GM18507 (cell line): ENCODE measurements at regions not wholly inside any gene's neighbourhood (a gene's known extent, or its start where the extent isn't known, plus 50 kb on each side); places are given as distances from the start of the nearest gene placed in this dataset.

Experiments
- DNase-seq: peaks from one replicate; pipeline ENCODE4 v3.0.0; 2011; ENCODE audit warnings: low read depth; ENCODE audit not compliant: insufficient read length; ENCODE audit errors: extremely low spot score
- FAIRE-seq: peaks from 2 replicates; lab custom pipeline; 2011; peaks lifted over from hg19 to GRCh38; lab: Jason Lieb, UNC

- no peak for DNase-seq
- FAIRE-seq = no peak
Observed at GRCh38 chr4:183763990-183764754, 105.1 kb downstream of the TRAPPC11 start.

DNA sequence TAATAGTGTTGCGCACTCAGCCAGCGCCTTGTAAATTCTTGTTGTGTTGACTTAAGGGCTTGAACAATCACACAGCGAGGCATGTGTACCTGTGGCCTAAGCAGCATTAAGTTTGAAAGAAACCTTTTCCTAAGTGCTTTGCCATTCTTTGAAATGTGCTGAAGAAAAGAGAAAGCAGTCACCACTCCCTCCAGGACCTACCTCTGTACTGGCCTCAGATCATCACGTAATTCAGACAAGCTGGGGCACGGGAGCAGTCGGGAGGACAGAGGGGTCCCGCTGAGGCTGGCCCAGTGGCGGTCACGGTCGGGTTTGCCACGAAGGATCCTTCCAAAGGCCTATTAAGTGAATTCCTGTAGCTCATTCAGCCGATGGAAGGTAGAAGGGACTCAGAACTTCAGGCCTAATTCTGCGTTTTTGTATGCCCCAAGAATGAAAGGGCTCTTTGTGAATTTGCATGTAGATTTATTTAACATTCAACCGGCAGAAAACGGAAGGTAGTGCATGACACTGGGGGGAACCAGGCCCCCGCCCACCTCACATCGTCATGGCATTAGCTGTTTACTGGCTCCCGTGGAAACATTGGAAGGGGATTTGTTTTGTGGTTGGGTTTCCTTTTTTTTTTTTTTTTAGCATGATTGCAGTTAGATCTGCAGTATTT is 106.3 kb downstream of the TRAPPC11 start:
- no peak for DNase-seq
- FAIRE-seq = no peak

GRCh38 chr4:183766140-183766539 is 107.0 kb downstream of the TRAPPC11 start:
- no peak for FAIRE-seq
- no peak for DNase-seq

DNA sequence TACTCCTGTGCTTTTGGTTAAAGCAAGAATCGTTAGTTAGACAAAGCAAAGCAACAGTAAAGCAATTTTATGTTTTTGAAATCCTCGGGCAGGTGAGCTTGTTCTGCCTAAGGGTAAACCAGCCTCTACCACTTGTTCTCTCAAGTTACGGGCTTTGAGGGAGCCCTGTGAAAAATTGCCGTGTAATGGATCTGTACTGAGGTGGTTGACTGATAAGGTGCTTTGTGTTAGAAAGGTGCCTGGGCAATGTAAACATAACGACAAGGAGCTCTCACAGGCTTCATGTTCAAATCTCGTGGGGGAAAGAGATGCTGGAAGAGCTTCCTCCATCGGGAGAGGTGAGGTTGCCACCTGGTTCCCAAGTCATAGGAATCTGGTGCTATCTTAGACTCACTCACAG is 111.8 kb downstream of the TRAPPC11 start:
- FAIRE-seq (no peak), DNase-seq (no peak)

- DNase-seq (no peak), FAIRE-seq (no peak)
Observed at GRCh38 chr4:183772361-183772760, 113.3 kb downstream of the TRAPPC11 start.

- DNase-seq (no peak), FAIRE-seq (no peak)
Observed at GRCh38 chr4:183773790-183774189, 114.7 kb downstream of the TRAPPC11 start.

GRCh38 chr4:183783306-183783705 is 121.8 kb upstream of the STOX2 start:
- DNase-seq (no peak), FAIRE-seq (no peak)

DNA sequence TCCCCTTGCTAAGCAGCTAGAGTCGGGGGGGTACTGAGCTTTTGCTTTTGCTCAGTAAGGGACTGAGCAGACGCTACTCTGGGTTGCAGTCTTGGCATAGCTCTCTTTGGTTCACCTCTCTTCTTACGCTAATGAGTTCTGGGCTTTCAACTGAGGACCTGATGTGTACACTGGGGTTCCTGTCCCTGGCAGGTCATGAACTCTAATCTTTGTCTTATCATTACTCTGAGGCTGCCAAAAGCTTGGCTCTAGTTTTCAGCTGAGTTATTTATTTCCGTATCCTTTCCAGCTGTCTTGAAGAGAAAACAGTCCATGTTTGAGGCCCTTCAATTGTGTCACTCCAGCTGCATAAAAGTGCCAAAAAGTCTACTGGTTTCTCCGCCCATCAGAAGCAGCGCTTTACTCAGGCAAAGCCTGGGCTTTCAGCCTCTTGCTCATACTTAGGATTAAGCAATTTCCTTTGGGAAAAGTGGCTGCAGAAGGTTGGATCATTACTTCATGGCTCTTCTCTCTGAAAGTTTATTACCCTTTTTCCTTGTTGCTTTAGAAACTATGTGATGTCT is 121.0 kb upstream of the STOX2 start:
- DNase-seq (no peak), FAIRE-seq (no peak)

DNA sequence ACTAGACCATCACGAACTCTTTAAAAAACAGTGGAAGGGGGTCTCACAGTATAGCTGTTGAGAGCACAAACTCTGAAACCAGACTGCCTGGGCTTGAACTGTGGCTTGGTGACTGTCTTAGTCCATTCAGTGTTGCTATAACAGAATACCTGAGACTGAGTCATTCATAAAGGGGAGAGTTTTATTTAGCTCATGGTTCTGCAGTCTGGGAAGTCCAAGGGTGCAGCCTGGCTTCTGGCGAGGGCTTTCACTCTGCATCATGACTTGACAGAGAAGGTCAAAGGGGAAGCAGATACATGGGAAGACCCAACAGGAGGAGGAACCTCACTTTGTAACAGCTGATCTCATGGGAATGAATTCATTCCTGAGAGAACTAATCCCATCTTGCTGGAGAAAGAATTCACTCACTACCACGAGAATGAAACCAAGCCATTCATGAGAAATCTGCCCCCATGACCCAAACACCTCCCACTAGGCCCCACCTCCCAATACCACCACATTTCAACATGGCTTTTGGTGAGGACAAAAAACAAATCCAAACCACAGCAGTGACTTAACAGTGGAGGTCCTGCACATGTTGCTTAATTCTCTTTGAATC is 116.7 kb upstream of the STOX2 start:
- no peak for DNase-seq
- FAIRE-seq = no peak

DNA sequence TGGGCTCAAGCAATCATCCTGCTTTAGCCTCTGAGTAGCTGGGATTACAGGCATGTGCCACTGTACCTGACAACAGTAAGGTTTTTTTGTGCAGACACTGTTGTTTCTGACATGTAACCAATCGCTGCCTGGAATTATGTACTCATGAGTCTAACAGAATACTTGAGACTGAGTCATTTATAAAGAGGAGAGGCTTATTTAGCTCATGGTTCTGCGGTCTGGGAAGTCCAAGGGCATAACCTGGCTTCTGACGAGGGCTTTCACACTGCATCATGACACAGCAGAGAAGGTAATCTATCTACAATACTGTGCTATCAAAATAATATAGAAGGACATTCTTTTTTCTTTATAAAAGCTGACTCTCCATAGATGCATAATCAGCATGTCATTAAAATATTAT is 115.5 kb upstream of the STOX2 start:
- DNase-seq (no peak), FAIRE-seq (no peak)

DNA sequence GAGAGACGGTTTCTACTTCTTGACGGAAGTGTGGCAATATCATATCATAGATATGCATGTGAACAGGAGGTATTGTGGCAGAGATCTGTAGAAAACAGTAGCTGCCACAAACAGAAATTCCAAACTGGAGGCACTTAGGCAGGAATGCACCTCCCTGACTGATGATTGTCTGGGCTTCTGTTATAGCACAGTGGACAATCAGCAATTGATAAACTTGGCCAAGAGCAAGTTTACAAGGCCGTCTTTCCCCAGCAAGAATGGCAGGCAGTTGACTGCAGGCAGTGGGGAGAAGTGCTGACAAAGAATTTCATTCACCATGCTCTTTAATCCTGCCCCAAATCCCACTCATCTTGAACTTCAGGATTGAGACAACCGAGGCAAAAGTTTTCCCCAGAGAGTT is 114.4 kb upstream of the STOX2 start:
- no peak for DNase-seq
- FAIRE-seq = no peak

- DNase-seq (no peak), FAIRE-seq (no peak)
Observed at GRCh38 chr4:183797011-183797444, 108.1 kb upstream of the STOX2 start.

- DNase-seq = no peak
- FAIRE-seq = no peak
Observed at GRCh38 chr4:183797445-183798300, 107.4 kb upstream of the STOX2 start.

DNA sequence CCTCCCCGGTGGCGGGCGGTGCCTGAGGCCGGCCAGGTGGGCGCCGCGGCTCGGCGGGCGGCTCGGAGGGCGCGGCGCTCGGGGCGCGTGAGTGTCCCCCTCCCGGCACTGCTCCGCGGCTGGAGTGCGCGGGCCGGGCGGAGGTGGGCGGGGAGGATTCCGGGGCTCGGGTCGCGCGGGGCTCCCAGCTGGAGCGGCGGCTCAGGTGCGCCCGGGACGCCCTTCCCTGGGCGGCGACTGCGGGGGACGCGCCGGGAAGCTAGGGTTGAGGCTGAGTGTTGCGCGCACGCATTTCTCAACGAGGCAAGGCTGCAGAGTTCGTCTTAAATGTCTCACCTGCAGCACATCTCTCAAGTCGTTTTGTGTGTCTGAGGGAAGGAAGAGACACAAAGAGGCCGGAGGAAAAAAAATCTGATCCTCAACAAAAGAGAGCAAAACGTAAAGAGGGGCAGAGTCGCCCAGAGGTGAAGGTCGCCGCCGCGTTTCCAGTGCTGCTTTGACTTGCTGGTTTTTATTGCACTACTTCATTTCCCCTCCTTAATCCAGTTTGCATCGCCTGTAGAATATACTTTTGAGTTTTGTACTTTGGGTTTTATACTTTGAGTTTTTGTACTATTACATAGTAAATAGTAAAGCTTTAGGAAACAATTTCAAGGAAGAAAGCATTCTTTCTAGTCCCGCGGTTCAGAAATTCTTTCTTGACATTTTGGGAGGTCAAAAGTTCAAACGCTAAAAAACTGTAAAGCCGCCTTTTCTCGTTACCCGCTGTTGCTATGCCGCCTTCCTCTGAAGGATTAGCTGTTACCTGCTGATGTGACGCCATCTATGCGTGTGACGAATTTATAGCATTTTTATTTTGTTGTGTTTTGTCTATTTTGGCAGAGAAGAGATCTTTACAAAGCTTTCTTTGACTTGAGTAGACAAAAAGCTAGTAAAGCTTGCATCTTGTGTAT is 106.5 kb upstream of the STOX2 start:
- DNase-seq (no peak), FAIRE-seq (no peak)

DNA sequence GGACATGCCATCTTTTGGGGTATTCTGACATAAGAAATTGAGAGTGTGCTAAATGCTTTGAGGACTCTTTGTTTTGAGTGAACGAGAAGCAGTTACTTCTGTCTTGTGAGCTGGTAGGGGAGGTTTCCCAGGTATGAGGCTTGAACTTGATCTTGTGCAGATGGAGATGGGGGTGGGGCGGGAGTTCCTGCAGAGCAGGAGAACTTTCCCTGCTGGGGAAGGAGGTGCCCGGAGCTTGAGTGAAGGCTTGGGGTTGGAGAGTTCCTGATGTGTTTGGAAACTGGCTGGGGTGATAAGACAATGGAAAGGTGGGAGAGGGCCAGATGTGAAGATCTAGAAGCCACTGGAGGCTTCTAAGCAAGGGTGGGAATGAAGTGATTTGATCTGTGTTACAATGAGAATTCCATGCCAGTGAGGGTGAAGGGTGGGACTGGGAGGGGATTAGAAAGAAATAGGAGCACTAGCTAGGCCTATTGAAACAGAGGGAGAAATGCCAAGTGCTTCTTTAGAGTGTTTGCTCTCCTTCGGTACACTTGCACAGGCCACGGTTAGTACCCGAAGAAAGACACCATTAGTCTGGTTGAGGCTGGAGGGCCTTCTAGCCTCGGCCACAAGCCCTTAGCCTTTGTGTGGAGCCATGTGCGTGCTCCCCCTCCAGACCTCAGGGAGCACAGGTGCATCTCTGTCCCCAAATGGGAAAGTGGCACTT is 103.5 kb upstream of the STOX2 start:
- no peak for DNase-seq
- no peak for FAIRE-seq

GRCh38 chr4:183806341-183806740 is 98.8 kb upstream of the STOX2 start:
- DNase-seq = no peak
- no peak for FAIRE-seq

DNA sequence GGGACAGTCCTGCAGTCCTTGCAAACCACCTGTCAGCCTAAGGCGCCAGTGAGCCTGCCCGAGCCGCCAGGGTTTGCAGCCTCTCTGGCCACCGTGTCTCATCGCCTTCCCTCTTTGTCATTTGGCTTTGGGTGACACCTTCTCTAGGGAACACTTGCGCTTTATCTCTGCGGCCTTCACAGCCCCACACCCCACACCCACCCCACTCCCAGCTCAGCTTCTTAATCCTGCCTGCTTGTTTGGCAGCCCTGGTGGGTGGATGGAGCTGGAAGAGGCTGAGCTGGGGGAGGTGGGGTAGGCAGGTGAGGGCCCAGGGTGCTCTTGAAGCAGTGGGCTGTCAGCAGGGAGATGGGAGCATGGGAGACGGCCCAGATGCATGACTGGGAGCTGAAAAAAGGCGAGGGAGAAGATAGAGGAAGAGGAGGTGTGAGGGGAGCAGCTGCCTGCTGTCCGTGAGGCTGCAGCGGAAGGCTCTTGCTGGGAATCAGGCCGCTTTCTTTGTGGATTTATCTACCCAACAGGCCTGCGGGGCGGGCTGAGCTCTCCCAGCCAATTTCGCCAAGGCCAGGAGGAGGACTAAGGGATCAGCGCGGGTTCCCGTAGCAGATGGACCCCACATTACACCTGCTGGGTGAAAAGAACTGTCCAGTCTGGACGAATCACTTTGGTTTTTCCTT is 97.5 kb upstream of the STOX2 start:
- FAIRE-seq = no peak
- no peak for DNase-seq

GRCh38 chr4:183808097-183808456 is 97.0 kb upstream of the STOX2 start:
- DNase-seq = no peak

More at GRCh38 chr4:183808097-183808456, 97.0 kb upstream of the STOX2 start:
- FAIRE-seq = no peak
